Tibial artery (tissue), 4 donors: ENCODE measurements at regions not wholly inside any gene's neighbourhood (a gene's known extent, or its start where the extent isn't known, plus 50 kb on each side); places are given as distances from the start of the nearest gene placed in this dataset.
"Not testable (repeated sequence)": the region's sequence is repeated elsewhere in the genome, so short reads cannot be mapped to it uniquely, and the experiment has no call there.

Experiments
- DNase-seq, 2 donors: peaks; one replicate each; pipeline ENCODE4 v3.0.0-alpha.2; 2019
- H3K27ac ChIP-seq, 2 donors: fragments of 200-600 bp; sonication (generic) in 1 of 2; 1 replicate in 1 of 2; 2 replicates in 1 of 2; pipeline ENCODE4 v1.5.1; 2018 to 2019; ENCODE audit warnings: mild to moderate bottlenecking in 1 of 2
- H3K27me3 ChIP-seq, 2 donors: fragments of 200-600 bp; sonication (generic) in 1 of 2; one replicate each; pipeline versions ENCODE4 v1.5.1 to v1.6.0; 2016 to 2019
- H3K36me3 ChIP-seq, 3 donors: fragments of 200-600 bp; sonication (generic) in 2 of 3; one replicate each; pipeline ENCODE4 v1.5.1; 2016 to 2019; ENCODE audit warnings: mild to moderate bottlenecking in 2 of 3
- H3K4me1 ChIP-seq, 4 donors: fragments of 200-600 bp; sonication (generic) in 2 of 4; 1 replicate in 3 of 4; 2 replicates in 1 of 4; pipeline ENCODE4 v1.5.1; 2016 to 2019
- H3K4me3 ChIP-seq, 2 donors: fragments of 200-600 bp; sonication (generic) in 1 of 2; 1 replicate in 1 of 2; 2 replicates in 1 of 2; pipeline ENCODE4 v1.5.1; 2018 to 2019; ENCODE audit warnings: mild to moderate bottlenecking in 2 of 2
- H3K9me3 ChIP-seq, 3 donors: fragments of 200-600 bp; sonication (generic) in 1 of 3; one replicate each; pipeline ENCODE4 v1.5.1; 2016 to 2019
- CTCF ChIP-seq, 2 experiments: fragments of 200-600 bp in 1 of 2; fragments of 450-650 bp in 1 of 2; IDR thresholded peaks; one replicate each; pipeline ENCODE4 v1.5.1; 2017 to 2019; ENCODE audit warnings: antibody characterized with exemption in 2 of 2, mild to moderate bottlenecking in 1 of 2, moderate library complexity in 1 of 2
- intact Hi-C: fragments of 100-400 bp; cut with DNase I; formaldehyde crosslinking; loops from one replicate; pipeline ENCODE4 v1.15.0; 2023; ENCODE audit warnings: low total_unique reads

- no peak overlapping the region for H3K4me3 ChIP-seq
- H3K27ac ChIP-seq, result no peak overlapping the region
- no peaks in the 10 kb centered on the region for H3K36me3 ChIP-seq
- no peak for DNase-seq
- no peaks in the 10 kb centered on the region for H3K4me1 ChIP-seq
- H3K9me3 ChIP-seq, result no peaks in the 10 kb centered on the region
- TF ChIP-seq CTCF (IDR thresholded peaks at IDR 0.05), result no peak
- intact Hi-C loops, result no loop called here
- peaks cover 0 to 30% of the 10 kb centered on the region in 2 donors for H3K27me3 ChIP-seq
These were observed 105.5 kb upstream of the SIMC1 start for GRCh38 chr5:176132471-176133288.

DNA sequence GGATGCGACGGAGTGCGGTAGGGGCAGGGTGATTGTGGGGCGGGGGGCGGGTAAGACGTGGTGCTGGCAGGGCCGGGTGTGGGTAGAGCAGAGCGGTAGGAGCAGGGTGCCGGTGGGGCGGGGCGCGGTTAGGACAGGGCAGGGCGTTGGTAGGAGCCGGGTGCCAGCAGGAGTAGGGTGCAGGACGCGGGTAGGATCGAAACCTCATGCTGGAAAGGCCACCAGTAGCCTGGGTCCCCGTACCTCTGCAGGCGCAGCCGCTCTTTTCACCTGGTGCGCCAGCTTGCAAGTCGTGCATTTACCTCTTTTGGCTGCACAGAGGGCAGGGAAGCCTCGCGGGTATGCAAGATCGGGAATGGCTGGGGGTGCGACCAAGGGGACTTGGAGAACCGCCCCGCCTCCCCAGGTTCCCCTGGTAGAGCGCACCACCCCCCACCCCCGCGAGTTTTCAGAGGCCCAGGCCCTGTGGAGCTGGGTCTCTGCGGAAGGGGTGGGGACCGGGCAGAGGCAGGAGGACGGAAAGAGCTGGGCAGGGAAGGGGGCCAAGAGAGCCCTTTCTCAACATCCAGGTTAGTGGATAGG lies 104.8 kb upstream of the SIMC1 start:
- Histone ChIP-seq H3K4me1 (no peaks in the 10 kb centered on the region), H3K9me3 (no peaks in the 10 kb centered on the region), H3K4me3 (no peak overlapping the region), H3K27me3 (peaks cover 0 to 30% of the 10 kb centered on the region in 2 donors), H3K27ac (no peak overlapping the region), H3K36me3 (no peaks in the 10 kb centered on the region)
- intact Hi-C loops, result no loop called here
- TF ChIP-seq CTCF (IDR thresholded peaks at IDR 0.05), result no peak
- no peak for DNase-seq

- H3K27ac ChIP-seq, result no peak overlapping the region
- no peak for DNase-seq
- H3K9me3 ChIP-seq, result no peaks in the 10 kb centered on the region
- H3K27me3 ChIP-seq, result peaks cover 0 to 30% of the 10 kb centered on the region in 2 donors
- H3K36me3 ChIP-seq, result no peaks in the 10 kb centered on the region
- no peaks in the 10 kb centered on the region for H3K4me1 ChIP-seq
- H3K4me3 ChIP-seq, result no peak overlapping the region
- no peak for TF ChIP-seq CTCF (IDR thresholded peaks at IDR 0.05)
- intact Hi-C loops, result no loop called here
These were observed 104.3 kb upstream of the SIMC1 start for GRCh38 chr5:176133877-176134276.

DNA sequence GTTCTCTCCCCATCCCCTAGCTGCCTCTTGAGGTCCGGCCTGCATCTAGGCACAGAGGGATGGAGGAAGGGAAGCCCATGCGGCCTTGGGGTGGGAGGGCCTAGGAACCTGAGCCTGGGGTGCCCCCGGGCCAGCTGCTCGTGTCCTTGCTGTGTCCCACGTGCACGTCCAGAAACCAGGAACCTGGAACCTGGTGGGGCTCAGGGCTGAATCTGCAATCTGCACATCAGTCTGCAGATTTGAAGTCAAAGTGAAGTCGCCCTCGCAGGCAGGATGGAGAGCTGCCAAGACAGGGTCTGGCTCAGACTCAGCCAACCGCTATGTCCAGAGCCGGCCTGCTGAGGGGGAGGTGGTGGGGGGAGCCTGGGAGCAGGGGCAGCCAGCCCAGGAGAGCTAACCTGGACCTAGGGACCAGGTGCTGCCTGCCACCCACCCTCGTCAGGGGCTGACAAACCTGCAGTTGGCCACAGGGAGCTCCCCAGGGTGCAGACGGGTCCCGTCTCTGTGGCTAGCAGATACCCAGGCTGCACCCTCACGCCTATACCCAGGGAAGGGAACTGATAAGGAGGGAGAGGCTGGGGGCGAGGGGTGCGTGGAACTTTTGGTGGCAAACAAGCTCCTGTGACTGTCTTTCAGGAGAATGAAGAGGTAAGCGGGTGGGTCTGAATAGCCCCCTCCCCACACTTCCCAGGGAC lies 103.5 kb upstream of the SIMC1 start:
- TF ChIP-seq CTCF (IDR thresholded peaks at IDR 0.05), result no peak
- DNase-seq, result no peak
- no peaks in the 10 kb centered on the region for H3K36me3 ChIP-seq
- H3K27ac ChIP-seq, result no peak overlapping the region
- no peaks in the 10 kb centered on the region for H3K9me3 ChIP-seq
- intact Hi-C loops, result no loop called here
- H3K4me3 ChIP-seq, result no peak overlapping the region
- H3K4me1 ChIP-seq, result no peaks in the 10 kb centered on the region
- H3K27me3 ChIP-seq, result peaks cover 0 to 30% of the 10 kb centered on the region in 2 donors

DNA sequence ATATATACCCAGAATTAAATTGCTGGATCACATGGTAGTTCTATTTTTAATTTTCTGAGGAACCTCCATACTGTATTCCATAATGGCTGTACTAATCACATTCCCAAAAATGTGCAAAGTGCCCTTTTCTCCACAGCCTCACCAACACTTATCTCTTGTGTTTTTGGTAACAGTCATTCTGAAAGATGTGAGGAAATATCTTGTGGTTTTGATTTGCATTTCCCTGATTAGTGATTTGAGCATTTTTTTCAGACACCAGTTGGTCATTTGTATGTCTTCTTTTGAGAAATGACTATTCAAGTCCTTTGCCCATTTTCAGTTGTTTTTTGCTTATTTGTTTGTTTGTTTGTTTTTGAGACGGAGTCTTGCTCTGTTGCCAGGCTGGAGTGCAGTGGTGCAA lies 98.1 kb upstream of the SIMC1 start:
- intact Hi-C loops, H3K27ac ChIP-seq, H3K4me1 ChIP-seq, H3K36me3 ChIP-seq, DNase-seq, H3K4me3 ChIP-seq: not testable (repeated sequence)
- Histone ChIP-seq H3K9me3 (peaks cover 0 to 10% (median 6%) of the 10 kb centered on the region in 3 donors), H3K27me3 (peaks cover 0 to 16% of the 10 kb centered on the region in 2 donors)

DNA sequence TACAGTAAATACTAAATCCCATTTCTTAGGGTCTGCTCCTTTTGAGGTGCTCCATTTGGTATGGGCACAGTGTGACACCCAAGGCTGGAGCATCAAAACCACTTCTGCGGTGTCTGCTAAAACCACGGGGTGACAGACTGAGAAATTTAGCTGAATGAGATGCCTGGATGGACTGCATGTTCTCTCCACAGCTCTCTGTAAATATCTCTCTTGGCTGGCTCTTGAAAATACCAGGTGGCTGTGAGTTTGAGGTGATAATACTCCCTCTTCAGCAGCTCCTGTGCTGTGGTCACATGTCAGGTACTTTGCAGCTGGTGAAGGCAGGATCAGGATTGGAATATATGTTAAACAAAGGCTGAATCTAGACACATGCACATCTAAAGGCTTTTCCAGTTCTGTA lies 93.7 kb upstream of the SIMC1 start:
- H3K9me3 ChIP-seq, result peaks cover 0 to 10% (median 6%) of the 10 kb centered on the region in 3 donors
- no peak for TF ChIP-seq CTCF (IDR thresholded peaks at IDR 0.05)
- DNase-seq, result no peak
- H3K27me3 ChIP-seq, result peaks cover 0 to 11% of the 10 kb centered on the region in 2 donors
- no peak overlapping the region for H3K27ac ChIP-seq
- no peaks in the 10 kb centered on the region for H3K4me1 ChIP-seq
- H3K36me3 ChIP-seq, result no peaks in the 10 kb centered on the region
- intact Hi-C loops, result no loop called here
- no peak overlapping the region for H3K4me3 ChIP-seq

DNA sequence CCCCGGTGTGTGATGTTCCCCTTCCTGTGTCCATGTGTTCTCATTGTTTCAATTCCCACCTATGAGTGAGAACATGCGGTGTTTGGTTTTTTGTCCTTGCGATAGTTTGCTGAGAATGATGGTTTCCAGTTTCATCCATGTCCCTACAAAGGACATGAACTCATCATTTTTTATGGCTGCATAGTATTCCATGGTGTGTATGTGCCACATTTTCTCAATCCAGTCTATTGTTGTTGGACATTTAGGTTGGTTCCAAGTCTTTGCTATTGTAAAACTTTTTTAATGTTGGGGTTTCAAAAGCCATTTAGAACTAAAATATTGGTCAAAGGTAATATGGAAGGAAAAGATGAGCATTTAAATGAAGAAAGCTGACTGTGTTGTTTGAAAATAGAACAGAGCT lies 88.3 kb upstream of the SIMC1 start:
- DNase-seq, intact Hi-C loops, H3K9me3 ChIP-seq, H3K36me3 ChIP-seq, H3K27me3 ChIP-seq, H3K4me1 ChIP-seq, H3K27ac ChIP-seq, H3K4me3 ChIP-seq: not testable (repeated sequence)
